Left ventricle myocardium inferior (tissue), 1 donor: ENCODE measurements at regions not wholly inside any gene's neighbourhood (a gene's known extent, or its start where the extent isn't known, plus 50 kb on each side); places are given as distances from the start of the nearest gene placed in this dataset.

Source experiments
- DNase-seq: peaks from one replicate; pipeline ENCODE4 v3.0.0-alpha.2; 2020
- H3K27ac ChIP-seq: fragments of 200-600 bp; replicated peaks from 2 replicates; pipeline ENCODE4 v1.8.0; 2021
- H3K27me3 ChIP-seq: fragments of 200-600 bp; 2 replicates; pipeline ENCODE4 v1.8.0; 2021; ENCODE audit warnings: low read depth
- H3K36me3 ChIP-seq: fragments of 200-600 bp; 2 replicates; pipeline ENCODE4 v1.8.0; 2021
- H3K4me1 ChIP-seq: fragments of 200-600 bp; 2 replicates; pipeline ENCODE4 v1.8.0; 2021
- H3K4me3 ChIP-seq: fragments of 200-600 bp; 2 replicates; pipeline ENCODE4 v1.8.0; 2021; ENCODE audit warnings: mild to moderate bottlenecking, moderate library complexity
- H3K9me3 ChIP-seq: fragments of 200-600 bp; replicated peaks from 2 replicates; pipeline ENCODE4 v1.8.0; 2021
- intact Hi-C: fragments of 100-400 bp; cut with micrococcal nuclease; formaldehyde crosslinking; loops from one replicate; pipeline ENCODE4 v1.11.0; 2022
- TF ChIP-seq, protein P1 (sequence below): fragments of 200-600 bp; IDR thresholded peaks from 2 replicates; pipeline ENCODE4 v1.8.0; 2021; ENCODE audit warnings: antibody characterized with exemption, mild to moderate bottlenecking, borderline replicate concordance
- donor health status: DM: no; HTN: yes; CAD: no; lungs with severe emphysema.

DNA sequence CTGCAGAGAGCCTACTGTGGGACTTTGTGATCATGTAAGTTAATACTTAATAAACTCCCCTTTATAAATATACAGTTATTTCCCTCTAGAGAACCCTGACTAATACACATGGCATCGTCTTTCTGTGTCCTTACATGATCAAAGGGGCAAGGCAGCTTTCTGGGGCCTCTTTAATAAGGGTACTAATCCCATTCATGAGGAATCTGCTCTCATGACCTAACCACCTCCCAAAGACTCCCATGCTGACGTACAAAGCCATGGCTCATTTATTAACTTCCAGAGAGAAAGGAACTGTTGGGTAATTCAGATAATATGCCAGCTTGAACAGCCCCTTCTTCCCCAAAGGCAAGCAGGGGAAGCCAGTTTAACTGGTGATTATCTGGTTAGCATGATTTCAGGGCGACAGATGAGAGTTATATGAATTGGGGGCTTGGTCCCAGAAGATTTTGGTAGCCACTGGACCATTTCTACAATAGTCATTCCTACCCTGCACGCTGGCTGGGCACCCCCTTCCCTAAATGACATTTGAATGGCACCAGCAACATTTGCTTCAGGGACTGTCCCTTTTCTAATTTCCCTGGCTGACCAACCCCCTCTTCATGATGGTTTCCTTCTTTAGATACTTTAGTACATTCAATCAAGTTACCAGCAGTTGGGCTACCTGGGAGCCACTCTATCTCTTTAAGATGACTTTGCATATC, 83.6 kb upstream of the C3orf80 start:
- no peaks in the 10 kb centered on the region for H3K4me1 ChIP-seq
- TF ChIP-seq, protein P1, sequence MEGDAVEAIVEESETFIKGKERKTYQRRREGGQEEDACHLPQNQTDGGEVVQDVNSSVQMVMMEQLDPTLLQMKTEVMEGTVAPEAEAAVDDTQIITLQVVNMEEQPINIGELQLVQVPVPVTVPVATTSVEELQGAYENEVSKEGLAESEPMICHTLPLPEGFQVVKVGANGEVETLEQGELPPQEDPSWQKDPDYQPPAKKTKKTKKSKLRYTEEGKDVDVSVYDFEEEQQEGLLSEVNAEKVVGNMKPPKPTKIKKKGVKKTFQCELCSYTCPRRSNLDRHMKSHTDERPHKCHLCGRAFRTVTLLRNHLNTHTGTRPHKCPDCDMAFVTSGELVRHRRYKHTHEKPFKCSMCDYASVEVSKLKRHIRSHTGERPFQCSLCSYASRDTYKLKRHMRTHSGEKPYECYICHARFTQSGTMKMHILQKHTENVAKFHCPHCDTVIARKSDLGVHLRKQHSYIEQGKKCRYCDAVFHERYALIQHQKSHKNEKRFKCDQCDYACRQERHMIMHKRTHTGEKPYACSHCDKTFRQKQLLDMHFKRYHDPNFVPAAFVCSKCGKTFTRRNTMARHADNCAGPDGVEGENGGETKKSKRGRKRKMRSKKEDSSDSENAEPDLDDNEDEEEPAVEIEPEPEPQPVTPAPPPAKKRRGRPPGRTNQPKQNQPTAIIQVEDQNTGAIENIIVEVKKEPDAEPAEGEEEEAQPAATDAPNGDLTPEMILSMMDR, result no peak
- H3K27me3 ChIP-seq, result peaks cover 7% of the 10 kb centered on the region
- intact Hi-C loops, result no loop called here
- H3K36me3 ChIP-seq, result no peaks in the 10 kb centered on the region
- H3K9me3 ChIP-seq, result peaks cover 15% of the 10 kb centered on the region
- no peak overlapping the region for H3K27ac ChIP-seq
- H3K4me3 ChIP-seq, result no peak overlapping the region
- no peak for DNase-seq

DNA sequence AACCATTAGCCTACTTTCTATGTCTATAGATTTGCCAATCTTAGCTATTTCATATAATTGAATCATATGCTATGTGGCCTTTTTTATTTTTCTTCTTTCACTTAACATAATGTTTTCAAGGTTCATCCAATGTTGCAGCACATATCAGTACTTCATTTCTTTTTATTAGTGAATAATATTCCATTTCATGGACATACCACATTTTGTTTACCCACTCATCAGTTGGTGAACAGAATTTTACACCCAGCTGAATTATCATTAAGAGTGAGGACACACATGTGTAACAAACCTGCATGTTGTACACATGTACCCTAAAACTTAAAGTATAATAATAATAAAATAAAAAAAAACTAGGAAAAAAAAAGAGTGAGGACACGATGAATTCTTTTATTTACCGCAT, 81.7 kb upstream of the C3orf80 start:
- no peak for DNase-seq
- intact Hi-C loops, result no loop called here

DNA sequence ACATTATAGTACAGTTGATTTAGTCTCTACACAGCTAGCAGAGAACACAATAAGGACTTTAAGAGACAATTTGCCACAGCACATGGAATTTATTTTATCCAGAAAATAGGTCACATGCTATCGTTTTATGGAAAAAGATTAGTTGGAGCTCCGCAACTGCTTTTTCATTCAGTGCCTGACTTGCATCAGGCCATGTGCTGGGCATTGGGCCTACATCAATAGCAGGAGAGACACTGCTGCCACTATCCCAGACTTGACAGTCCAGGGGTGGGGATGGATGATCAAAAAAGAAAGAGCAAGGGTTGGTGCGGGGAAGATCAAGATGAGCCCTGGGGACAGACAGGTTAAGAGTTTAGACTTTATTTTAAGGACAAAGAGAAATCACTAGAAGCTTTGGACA, 75.2 kb upstream of the C3orf80 start:
- DNase-seq, result no peak
- Histone ChIP-seq H3K4me1 (no peaks in the 10 kb centered on the region), H3K27ac (no peak overlapping the region), H3K4me3 (no peak overlapping the region), H3K9me3 (no peaks in the 10 kb centered on the region), H3K27me3 (no peaks in the 10 kb centered on the region), H3K36me3 (no peaks in the 10 kb centered on the region)
- TF ChIP-seq, protein P1, result no peak
- intact Hi-C loops, result no loop called here

More for the DNA sequence above, 81.7 kb upstream of the C3orf80 start:
- TF ChIP-seq, protein P1, result no peak
- H3K4me1 ChIP-seq, result no peaks in the 10 kb centered on the region
- no peaks in the 10 kb centered on the region for H3K27me3 ChIP-seq
- H3K27ac ChIP-seq, result no peak overlapping the region
- no peak overlapping the region for H3K4me3 ChIP-seq
- no peaks in the 10 kb centered on the region for H3K36me3 ChIP-seq
- peaks cover 15% of the 10 kb centered on the region for H3K9me3 ChIP-seq

DNA sequence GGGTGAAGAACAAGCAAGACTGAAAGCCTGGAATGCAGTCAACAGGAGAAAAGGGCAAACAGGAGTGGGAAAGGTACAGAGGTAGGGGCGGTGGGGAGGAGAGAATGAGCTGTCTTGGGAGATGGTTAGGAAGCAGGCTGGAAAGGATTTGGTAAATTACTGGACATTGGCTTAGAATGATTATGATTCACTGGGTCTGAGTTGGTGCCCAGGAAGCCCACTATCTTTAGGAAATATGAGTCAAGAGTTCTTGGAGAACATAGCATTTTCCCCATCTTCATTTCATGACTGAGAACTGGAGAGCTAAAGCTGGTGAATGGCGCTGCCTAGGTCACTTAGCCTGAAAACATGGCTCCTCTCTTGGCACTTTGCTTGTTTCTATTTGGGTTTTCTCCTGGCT, 74.7 kb upstream of the C3orf80 start:
- H3K27ac ChIP-seq, result no peak overlapping the region
- H3K27me3 ChIP-seq, result no peaks in the 10 kb centered on the region
- no peaks in the 10 kb centered on the region for H3K4me1 ChIP-seq
- TF ChIP-seq, protein P1, result no peak
- no peak for DNase-seq
- H3K36me3 ChIP-seq, result no peaks in the 10 kb centered on the region
- H3K9me3 ChIP-seq, result no peaks in the 10 kb centered on the region
- H3K4me3 ChIP-seq, result no peak overlapping the region
- intact Hi-C loops, result no loop called here

DNA sequence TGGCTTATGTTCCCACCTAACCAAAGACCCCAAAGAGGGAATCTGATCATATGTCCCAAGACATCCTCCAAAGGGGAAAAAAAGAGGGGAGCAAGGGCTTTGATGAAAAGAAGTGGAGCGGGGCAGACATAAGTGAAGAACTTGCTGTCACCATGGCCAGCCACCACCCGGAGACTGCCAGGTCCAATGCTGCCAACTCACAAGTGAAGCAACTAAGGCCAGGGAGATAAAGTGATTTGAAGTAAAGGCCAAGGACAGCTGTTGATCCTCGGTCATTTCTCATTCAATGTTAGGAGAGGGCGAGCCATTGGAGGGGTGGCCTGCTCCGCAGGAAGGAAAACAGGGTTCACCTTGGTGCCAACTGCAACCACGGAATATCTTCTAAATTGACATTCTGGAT, 72.6 kb upstream of the C3orf80 start:
- Histone ChIP-seq H3K9me3 (no peaks in the 10 kb centered on the region), H3K4me1 (no peaks in the 10 kb centered on the region), H3K27ac (no peak overlapping the region), H3K4me3 (no peak overlapping the region), H3K36me3 (no peaks in the 10 kb centered on the region), H3K27me3 (peaks cover under 1% of the 10 kb centered on the region)
- intact Hi-C loops, result no loop called here
- TF ChIP-seq, protein P1, result no peak
- no peak for DNase-seq

DNA sequence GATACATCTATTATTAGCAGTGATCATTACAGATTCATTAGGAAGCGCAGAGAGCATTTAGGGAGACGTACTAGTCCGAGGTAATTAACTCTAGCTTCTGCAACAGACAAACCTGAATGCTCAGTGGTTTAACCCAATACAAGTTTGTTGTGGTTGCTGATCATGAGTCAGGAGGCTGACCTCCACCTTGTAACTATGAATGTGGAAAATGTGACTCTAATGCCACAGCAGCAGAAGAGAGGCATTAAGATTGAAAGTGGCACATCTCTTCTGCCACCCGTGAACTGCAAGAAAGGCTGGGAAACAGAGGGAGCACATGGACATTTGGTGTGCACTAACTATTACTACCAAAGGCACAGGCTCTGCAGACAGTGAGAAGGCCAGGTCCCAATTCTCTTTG, 71.2 kb upstream of the C3orf80 start:
- H3K27ac ChIP-seq, result no peak overlapping the region
- intact Hi-C loops, result no loop called here
- TF ChIP-seq, protein P1, result no peak

More for the DNA sequence above, 71.2 kb upstream of the C3orf80 start:
- Histone ChIP-seq H3K9me3 (no peaks in the 10 kb centered on the region), H3K27me3 (peaks cover 9% of the 10 kb centered on the region), H3K36me3 (no peaks in the 10 kb centered on the region), H3K4me1 (no peaks in the 10 kb centered on the region), H3K4me3 (no peak overlapping the region)
- no peak for DNase-seq
